ENCODE measurements at regions not wholly inside any gene's neighbourhood (a gene's known extent, or its start where the extent isn't known, plus 50 kb on each side); places are given as distances from the start of the nearest gene placed in this dataset.
A peak's percentile ranks its signal among the peaks of the same experiment; 100 is the strongest.

GRCh38 chr2:191566344-191566743 is 111.6 kb upstream of the NABP1 start:
- TF ChIP-seq CTCF (IDR thresholded peaks at IDR 0.05) (peak in 3 of 4 experiments; percentile 44 to 61 (median 56)), POLR2A (IDR thresholded peaks at IDR 0.05) (no peak)

Data from prostate gland (tissue), 2 donors.